GM18520 (cell line): ENCODE measurements at regions not wholly inside any gene's neighbourhood (a gene's known extent, or its start where the extent isn't known, plus 50 kb on each side); places are given as distances from the start of the nearest gene placed in this dataset.
A peak's percentile ranks its signal among the peaks of the same experiment; 100 is the strongest.
"Not testable (repeated sequence)": the region's sequence is repeated elsewhere in the genome, so short reads cannot be mapped to it uniquely, and the experiment has no call there.

Experiments used
- ATAC-seq: cut with Tn5 transposase; IDR thresholded peaks from one replicate; pipeline ENCODE4 v1.9.1; 2021; ENCODE audit not compliant: unreplicated experiment

DNA sequence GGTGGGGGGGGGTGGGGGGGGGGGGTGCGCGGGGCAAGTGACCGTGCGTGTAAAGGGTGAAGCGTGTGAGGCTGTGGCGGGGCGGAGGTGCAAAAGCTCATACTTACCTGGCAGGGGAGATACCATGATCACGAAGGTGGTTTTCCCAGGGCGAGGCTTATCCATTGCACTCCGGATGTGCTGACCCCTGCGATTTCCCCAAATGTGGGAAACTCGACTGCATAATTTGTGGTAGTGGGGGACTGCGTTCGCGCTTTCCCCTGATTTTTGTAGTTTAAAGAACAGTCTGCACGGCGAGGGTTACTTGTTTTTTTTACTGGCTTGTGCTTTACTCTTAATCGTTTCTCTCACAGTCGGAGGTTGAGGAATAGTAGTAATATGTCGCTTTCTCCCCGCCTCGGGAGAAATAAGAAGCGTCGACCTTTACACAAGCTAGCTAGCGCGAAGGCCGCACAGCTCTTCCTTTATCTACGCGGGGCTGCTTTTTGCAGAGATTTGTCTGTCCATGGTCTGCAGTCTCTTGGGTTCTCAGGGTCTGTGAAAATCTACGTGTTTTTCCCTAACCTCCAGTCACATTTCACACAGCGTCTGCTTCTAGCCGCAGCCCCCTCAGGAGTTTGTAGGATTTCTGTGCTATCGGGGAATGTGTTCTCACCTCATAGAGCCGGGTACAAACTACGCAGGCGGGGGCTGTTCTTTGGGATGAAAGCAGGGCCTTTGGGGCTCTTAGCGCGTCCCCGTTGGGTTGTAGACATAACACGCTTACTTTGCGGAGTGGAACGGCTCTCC lies 148.1 kb upstream of the NOTCH2NLA start:
- peak; percentile 79 for ATAC-seq

DNA sequence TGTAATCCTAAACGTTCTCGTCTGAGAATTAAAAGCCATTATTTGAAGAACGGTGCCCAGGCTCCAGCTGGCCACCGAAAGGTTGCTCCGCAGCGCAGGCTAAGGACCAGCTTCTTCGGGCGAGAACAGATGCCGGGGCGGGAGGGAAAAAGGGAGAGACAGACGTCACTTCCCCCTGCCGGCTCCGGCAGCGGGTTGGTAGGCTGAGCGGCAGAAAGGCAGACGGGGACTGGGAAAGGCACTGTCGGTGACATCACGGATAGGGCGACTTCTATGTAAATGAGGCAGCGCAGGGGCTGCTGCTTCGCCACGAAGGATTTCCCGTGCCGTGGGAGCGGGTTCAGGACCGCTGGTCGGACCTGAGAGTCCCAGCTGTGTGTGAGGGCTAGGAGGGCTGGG lies 147.5 kb upstream of the NOTCH2NLA start:
- peak; percentile 77 for ATAC-seq

GRCh38 chr1:146375108-146375507 lies 146.3 kb upstream of the NOTCH2NLA start:
- not testable (repeated sequence) for ATAC-seq

- ATAC-seq: not testable (repeated sequence)
Observed at GRCh38 chr1:146369940-146370339, 141.1 kb upstream of the NOTCH2NLA start.

DNA sequence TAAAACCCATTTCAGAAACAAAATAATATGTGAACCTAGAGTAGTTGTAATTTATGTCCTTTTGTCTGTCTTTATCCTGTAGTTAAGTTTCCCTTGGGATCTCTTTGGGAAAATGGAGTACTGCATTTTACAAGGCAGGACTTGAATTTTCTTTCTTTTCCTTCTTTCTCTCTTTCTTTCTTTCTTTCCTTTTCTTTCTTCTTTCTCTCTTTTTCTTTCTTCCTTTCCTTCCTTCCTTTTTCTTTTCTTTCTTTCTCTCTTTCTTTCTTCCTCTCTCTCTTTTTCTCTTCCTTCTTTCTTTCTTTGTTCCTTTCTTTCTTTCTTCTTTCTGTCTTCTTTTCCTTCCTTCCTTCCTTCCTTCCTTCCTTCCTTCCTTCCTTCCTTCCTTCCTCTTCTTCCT lies 126.6 kb upstream of the NOTCH2NLA start:
- ATAC-seq: not testable (repeated sequence)

GRCh38 chr1:146326863-146327262 lies 98.0 kb upstream of the NOTCH2NLA start:
- not testable (repeated sequence) for ATAC-seq

DNA sequence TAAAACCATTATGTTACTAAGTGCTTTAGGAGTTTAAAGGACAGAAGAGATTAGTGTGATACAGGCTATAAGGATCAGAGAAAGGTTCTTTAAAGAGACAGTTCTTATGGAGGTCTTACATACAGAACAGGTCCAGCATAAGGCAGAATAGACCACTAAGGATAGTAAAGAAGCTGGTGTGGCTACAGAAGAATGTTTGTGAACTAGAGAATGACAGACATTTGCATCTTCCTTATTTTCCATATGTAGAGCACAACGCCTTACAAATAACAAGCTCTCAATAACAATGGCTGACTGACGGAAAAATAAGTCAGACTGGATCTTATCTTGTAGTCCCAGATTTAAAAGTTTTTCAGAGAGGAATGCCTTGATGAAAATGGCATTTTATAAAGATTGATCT lies 95.6 kb upstream of the NOTCH2NLA start:
- ATAC-seq: not testable (repeated sequence)

DNA sequence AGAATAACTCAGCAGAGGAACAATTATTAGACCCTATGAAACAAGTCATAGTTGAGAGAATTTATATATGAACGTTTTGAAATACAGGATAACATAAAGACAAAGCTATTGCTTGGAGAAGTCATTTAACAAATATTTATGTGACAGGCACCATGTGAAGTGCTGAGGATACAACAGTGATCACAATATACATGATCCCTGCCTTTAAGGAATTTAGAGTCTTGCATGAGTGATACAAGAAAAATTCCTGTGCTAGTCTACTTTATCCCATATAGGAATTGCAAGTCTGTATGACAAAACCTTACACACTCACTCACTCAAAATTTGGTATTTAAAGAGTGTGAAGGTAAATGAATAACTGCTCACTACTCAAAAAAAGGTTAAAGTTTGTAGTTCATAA lies 94.5 kb upstream of the NOTCH2NLA start:
- ATAC-seq: not testable (repeated sequence)

GRCh38 chr1:146322893-146323292 lies 94.1 kb upstream of the NOTCH2NLA start:
- ATAC-seq: not testable (repeated sequence)

DNA sequence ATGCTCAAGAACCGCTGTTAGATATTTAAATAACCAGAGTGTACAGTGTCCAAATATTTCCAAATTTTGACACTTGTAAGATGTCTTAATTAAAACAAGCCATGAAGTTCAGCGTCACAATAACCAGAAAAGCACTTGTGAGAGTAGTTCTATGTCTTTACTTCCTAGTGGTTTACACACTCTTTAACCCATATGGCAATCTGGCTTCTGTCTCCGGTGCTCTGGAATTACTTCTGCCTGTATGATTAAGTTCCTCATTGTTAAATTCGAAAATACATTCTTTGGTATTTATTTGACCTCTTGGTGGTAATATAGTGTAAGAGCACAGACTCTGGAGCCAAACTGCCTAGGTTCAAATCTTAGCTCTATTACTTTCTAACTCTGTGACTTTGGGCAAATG lies 89.9 kb upstream of the NOTCH2NLA start:
- not testable (repeated sequence) for ATAC-seq

DNA sequence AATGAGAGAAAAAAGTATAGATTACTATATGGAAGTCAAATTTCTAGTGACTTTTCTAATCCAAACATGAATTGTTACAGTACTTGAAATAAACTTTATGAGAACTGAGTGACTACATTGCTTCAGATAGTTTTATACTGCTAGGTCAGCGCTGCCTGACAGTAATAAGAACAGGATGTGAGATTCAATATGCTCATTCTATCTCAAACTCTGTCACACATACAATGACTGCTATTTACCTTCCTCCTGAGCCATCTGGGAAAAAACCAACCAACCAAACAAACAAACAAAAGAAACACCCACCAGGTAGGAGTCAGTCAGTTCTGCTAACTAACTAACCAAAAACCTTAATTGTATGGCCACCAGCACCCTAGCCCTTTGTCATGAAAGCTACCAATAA lies 89.0 kb upstream of the NOTCH2NLA start:
- ATAC-seq: not testable (repeated sequence)

GRCh38 chr1:146314449-146315246 lies 85.8 kb upstream of the NOTCH2NLA start:
- not testable (repeated sequence) for ATAC-seq

GRCh38 chr1:146310579-146310978 lies 81.8 kb upstream of the NOTCH2NLA start:
- ATAC-seq: not testable (repeated sequence)

DNA sequence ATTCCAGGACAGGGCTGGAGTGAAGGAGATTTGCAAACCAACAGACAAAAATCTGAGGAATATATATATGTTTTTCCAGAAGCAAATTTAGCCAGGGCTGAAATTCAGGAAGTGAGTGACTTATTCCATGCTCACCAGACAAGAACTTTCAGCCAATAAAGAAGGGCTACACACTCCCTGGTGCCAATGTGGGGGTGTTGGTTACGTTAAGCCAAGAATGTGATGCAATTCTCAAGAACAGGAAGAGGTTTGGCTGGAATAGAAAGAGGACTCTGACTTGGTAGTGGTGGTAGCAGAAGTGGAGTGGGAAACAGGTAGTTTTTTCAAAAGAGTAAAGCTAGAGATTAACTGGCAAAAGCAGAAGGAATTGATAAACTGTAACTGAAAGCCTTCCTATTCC lies 80.6 kb upstream of the NOTCH2NLA start:
- not testable (repeated sequence) for ATAC-seq

GRCh38 chr1:146308892-146309291 lies 80.1 kb upstream of the NOTCH2NLA start:
- ATAC-seq: not testable (repeated sequence)

- not testable (repeated sequence) for ATAC-seq
Observed at GRCh38 chr1:146308152-146308551, 79.3 kb upstream of the NOTCH2NLA start.

DNA sequence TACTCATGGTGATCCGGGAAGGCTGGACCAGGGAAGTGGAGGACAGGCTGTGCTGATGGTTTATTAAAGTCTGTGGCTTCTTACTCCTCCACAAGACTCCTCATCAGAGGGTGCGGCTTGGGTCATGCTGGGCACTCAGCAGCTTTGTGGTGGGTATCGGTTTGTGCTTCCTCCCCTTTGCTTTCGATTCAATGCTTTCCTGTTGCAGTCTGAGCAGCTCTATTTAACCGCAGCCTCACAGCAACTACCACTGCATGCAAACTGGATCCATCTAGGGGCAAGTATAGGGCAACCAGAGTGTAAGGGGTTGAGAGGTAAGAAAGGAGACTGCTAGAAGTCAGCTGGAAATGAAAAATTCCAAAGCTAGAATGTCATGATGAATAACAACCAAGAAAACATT lies 78.8 kb upstream of the NOTCH2NLA start:
- ATAC-seq: peak; percentile 94

GRCh38 chr1:146306651-146307050 lies 77.8 kb upstream of the NOTCH2NLA start:
- not testable (repeated sequence) for ATAC-seq

GRCh38 chr1:146305442-146305841 lies 76.6 kb upstream of the NOTCH2NLA start:
- ATAC-seq: not testable (repeated sequence)

DNA sequence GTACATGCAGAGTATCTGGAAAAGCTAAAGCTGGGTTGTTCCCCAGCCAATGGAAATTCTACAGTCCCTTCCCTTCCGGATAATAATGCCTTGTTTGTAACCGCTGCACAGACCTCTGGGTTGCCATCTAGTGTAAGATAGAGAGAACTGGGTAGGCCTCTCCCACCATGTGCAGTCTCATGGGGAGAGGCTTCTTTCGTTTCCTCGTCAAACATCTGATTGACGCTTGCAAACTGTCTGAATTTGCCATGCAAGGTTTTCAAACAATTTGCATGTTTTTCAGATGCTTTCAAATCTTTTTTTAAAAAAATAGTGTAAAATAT lies 69.7 kb upstream of the NOTCH2NLA start:
- ATAC-seq: peak; percentile 78

DNA sequence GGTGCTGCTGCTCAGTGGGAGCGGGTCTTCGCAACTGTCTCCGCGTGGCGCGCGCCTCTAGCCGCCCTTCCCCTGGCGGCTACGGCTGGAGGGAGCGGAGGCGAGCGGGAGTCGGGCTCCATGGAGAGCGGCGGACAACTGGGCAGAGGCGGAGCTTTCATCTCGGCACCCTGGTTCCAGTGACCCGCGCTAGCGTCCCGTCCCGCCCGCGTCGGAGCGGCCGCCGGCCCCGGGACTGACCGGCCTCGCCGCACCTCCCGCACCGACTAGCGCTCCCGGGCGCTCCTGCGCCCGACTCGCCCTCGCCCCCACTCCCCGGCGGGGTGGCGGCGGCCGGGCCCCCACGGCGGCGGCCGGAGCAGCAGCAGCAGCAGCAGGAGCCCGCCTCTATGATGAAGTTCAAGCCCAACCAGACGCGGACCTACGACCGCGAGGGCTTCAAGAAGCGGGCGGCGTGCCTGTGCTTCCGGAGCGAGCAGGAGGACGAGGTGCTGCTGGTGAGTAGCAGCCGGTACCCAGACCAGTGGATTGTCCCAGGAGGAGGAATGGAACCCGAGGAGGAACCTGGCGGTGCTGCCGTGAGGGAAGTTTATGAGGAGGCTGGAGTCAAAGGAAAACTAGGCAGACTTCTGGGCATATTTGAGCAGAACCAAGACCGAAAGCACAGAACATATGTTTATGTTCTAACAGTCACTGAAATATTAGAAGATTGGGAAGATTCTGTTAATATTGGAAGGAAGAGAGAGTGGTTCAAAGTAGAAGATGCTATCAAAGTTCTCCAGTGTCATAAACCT lies 69.2 kb upstream of the NOTCH2NLA start:
- ATAC-seq: peak; percentile 33
